ENCODE measurements at regions not wholly inside any gene's neighbourhood (a gene's known extent, or its start where the extent isn't known, plus 50 kb on each side); places are given as distances from the start of the nearest gene placed in this dataset.

GRCh38 chr16:87075319-87075860 lies 241.8 kb downstream of the C16orf95 start:
- Mint-ChIP-seq H3K9me3 (ENCODE audit: insufficient read depth) (peaks cover 10% of the 10 kb centered on the region), H3K27ac (no peak overlapping the region), H3K4me3 (no peak overlapping the region), H3K36me3 (ENCODE audit: low read depth) (no peaks in the 10 kb centered on the region), H3K27me3 (ENCODE audit: low read depth) (no peaks in the 10 kb centered on the region), H3K4me1 (ENCODE audit: low read depth) (no peaks in the 10 kb centered on the region)
- DNase-seq: no peak
- ChIA-PET POLR2A (no interaction called here), CTCF (no interaction called here)
- no peak for ATAC-seq

GRCh38 chr16:87076331-87076949 lies 240.8 kb downstream of the C16orf95 start:
- no peak for DNase-seq
- POLR2A ChIA-PET: no interaction called here
- H3K36me3 Mint-ChIP-seq (ENCODE audit: low read depth): no peaks in the 10 kb centered on the region
- no peak for ATAC-seq
- H3K9me3 Mint-ChIP-seq (ENCODE audit: insufficient read depth): peaks cover 19% of the 10 kb centered on the region
- no peak overlapping the region for H3K4me3 Mint-ChIP-seq
- no peak overlapping the region for H3K27ac Mint-ChIP-seq
- no peaks in the 10 kb centered on the region for H3K27me3 Mint-ChIP-seq (ENCODE audit: low read depth)
- CTCF ChIA-PET: interaction anchor here (3.9 kb wide), 1 partner anchor 512 kb away, joined by 13 read pairs; no protein-coding TSS in a partner anchor
- no peaks in the 10 kb centered on the region for H3K4me1 Mint-ChIP-seq (ENCODE audit: low read depth)

GRCh38 chr16:87076950-87077749 lies 240.0 kb downstream of the C16orf95 start:
- Mint-ChIP-seq H3K9me3 (ENCODE audit: insufficient read depth) (peaks cover 24% of the 10 kb centered on the region), H3K27ac (no peak overlapping the region), H3K36me3 (ENCODE audit: low read depth) (no peaks in the 10 kb centered on the region), H3K4me1 (ENCODE audit: low read depth) (no peaks in the 10 kb centered on the region), H3K27me3 (ENCODE audit: low read depth) (no peaks in the 10 kb centered on the region), H3K4me3 (no peak overlapping the region)
- ChIA-PET CTCF (interaction anchor here (0.7 to 3.9 kb wide), 2 partner anchors 513 to 616 kb away, joined by 3 to 13 read pairs; no protein-coding TSS in a partner anchor), POLR2A (no interaction called here)
- peak; percentile 60 for DNase-seq
- ATAC-seq: no peak

GRCh38 chr16:87077750-87078127 lies 239.5 kb downstream of the C16orf95 start:
- no peaks in the 10 kb centered on the region for H3K36me3 Mint-ChIP-seq (ENCODE audit: low read depth)
- DNase-seq (no peak), ATAC-seq (no peak)
- H3K27me3 Mint-ChIP-seq (ENCODE audit: low read depth): no peaks in the 10 kb centered on the region
- no peak overlapping the region for H3K4me3 Mint-ChIP-seq
- H3K27ac Mint-ChIP-seq: no peak overlapping the region
- ChIA-PET CTCF (interaction anchor here (3.9 kb wide), 1 partner anchor 514 kb away, joined by 13 read pairs; no protein-coding TSS in a partner anchor), POLR2A (no interaction called here)
- H3K4me1 Mint-ChIP-seq (ENCODE audit: low read depth): no peaks in the 10 kb centered on the region
- peaks cover 24% of the 10 kb centered on the region for H3K9me3 Mint-ChIP-seq (ENCODE audit: insufficient read depth)

GRCh38 chr16:87080571-87081167 lies 236.5 kb downstream of the C16orf95 start:
- Mint-ChIP-seq H3K27me3 (ENCODE audit: low read depth) (no peaks in the 10 kb centered on the region), H3K9me3 (ENCODE audit: insufficient read depth) (peaks cover 24% of the 10 kb centered on the region), H3K4me3 (no peak overlapping the region), H3K36me3 (ENCODE audit: low read depth) (no peaks in the 10 kb centered on the region), H3K27ac (no peak overlapping the region), H3K4me1 (ENCODE audit: low read depth) (no peaks in the 10 kb centered on the region)
- CTCF ChIA-PET: interaction anchor here (0.9 kb wide), 1 partner anchor 18 kb away, joined by 3 read pairs; no protein-coding TSS in a partner anchor
- POLR2A ChIA-PET: no interaction called here
- no peak for ATAC-seq
- DNase-seq: no peak

GRCh38 chr16:87085441-87085840 lies 231.8 kb downstream of the C16orf95 start:
- Mint-ChIP-seq H3K36me3 (ENCODE audit: low read depth) (no peaks in the 10 kb centered on the region), H3K4me1 (ENCODE audit: low read depth) (no peaks in the 10 kb centered on the region), H3K27me3 (ENCODE audit: low read depth) (no peaks in the 10 kb centered on the region), H3K4me3 (no peak overlapping the region), H3K27ac (no peak overlapping the region), H3K9me3 (ENCODE audit: insufficient read depth) (peaks cover 14% of the 10 kb centered on the region)
- DNase-seq: no peak
- ChIA-PET POLR2A (no interaction called here), CTCF (no interaction called here)
- no peak for ATAC-seq

GRCh38 chr16:87086156-87086555 lies 231.0 kb downstream of the C16orf95 start:
- POLR2A ChIA-PET: no interaction called here
- DNase-seq: no peak
- Mint-ChIP-seq H3K9me3 (ENCODE audit: insufficient read depth) (peaks cover 6% of the 10 kb centered on the region), H3K4me1 (ENCODE audit: low read depth) (no peaks in the 10 kb centered on the region), H3K36me3 (ENCODE audit: low read depth) (no peaks in the 10 kb centered on the region), H3K27me3 (ENCODE audit: low read depth) (no peaks in the 10 kb centered on the region), H3K4me3 (no peak overlapping the region), H3K27ac (no peak overlapping the region)
- no peak for ATAC-seq
- CTCF ChIA-PET: no interaction called here

GRCh38 chr16:87086575-87086974 lies 230.6 kb downstream of the C16orf95 start:
- Mint-ChIP-seq H3K4me1 (ENCODE audit: low read depth) (no peaks in the 10 kb centered on the region), H3K9me3 (ENCODE audit: insufficient read depth) (peaks cover 4% of the 10 kb centered on the region), H3K27me3 (ENCODE audit: low read depth) (no peaks in the 10 kb centered on the region), H3K4me3 (no peak overlapping the region), H3K27ac (no peak overlapping the region), H3K36me3 (ENCODE audit: low read depth) (no peaks in the 10 kb centered on the region)
- POLR2A ChIA-PET: no interaction called here
- no peak for DNase-seq
- no peak for ATAC-seq
- CTCF ChIA-PET: interaction anchor here (1.6 kb wide), 1 partner anchor 24 kb away, joined by 4 read pairs; no protein-coding TSS in a partner anchor

GRCh38 chr16:87092958-87093357 lies 224.2 kb downstream of the C16orf95 start:
- Mint-ChIP-seq H3K36me3 (ENCODE audit: low read depth) (no peaks in the 10 kb centered on the region), H3K9me3 (ENCODE audit: insufficient read depth) (no peaks in the 10 kb centered on the region), H3K4me1 (ENCODE audit: low read depth) (no peaks in the 10 kb centered on the region), H3K27ac (no peak overlapping the region), H3K4me3 (no peak overlapping the region), H3K27me3 (ENCODE audit: low read depth) (peaks cover 2% of the 10 kb centered on the region)
- ChIA-PET POLR2A (no interaction called here), CTCF (no interaction called here)
- no peak for DNase-seq
- no peak for ATAC-seq

GRCh38 chr16:87093804-87094555 lies 223.2 kb downstream of the C16orf95 start:
- POLR2A ChIA-PET: no interaction called here

GRCh38 chr16:87094556-87094865 lies 222.7 kb downstream of the C16orf95 start:
- ChIA-PET POLR2A (no interaction called here), CTCF (no interaction called here)
- H3K27ac Mint-ChIP-seq: no peak overlapping the region
- no peak overlapping the region for H3K4me3 Mint-ChIP-seq
- DNase-seq: no peak
- H3K36me3 Mint-ChIP-seq (ENCODE audit: low read depth): no peaks in the 10 kb centered on the region
- no peaks in the 10 kb centered on the region for H3K9me3 Mint-ChIP-seq (ENCODE audit: insufficient read depth)
- peaks cover 2% of the 10 kb centered on the region for H3K27me3 Mint-ChIP-seq (ENCODE audit: low read depth)
- ATAC-seq: no peak
- H3K4me1 Mint-ChIP-seq (ENCODE audit: low read depth): no peaks in the 10 kb centered on the region

More at GRCh38 chr16:87093804-87094555, 223.2 kb downstream of the C16orf95 start:
- CTCF ChIA-PET: no interaction called here
- ATAC-seq (no peak), DNase-seq (no peak)
- Mint-ChIP-seq H3K27me3 (ENCODE audit: low read depth) (peaks cover 2% of the 10 kb centered on the region), H3K9me3 (ENCODE audit: insufficient read depth) (no peaks in the 10 kb centered on the region), H3K4me3 (no peak overlapping the region), H3K4me1 (ENCODE audit: low read depth) (no peaks in the 10 kb centered on the region), H3K36me3 (ENCODE audit: low read depth) (no peaks in the 10 kb centered on the region), H3K27ac (no peak overlapping the region)

GRCh38 chr16:87095271-87095670 lies 221.9 kb downstream of the C16orf95 start:
- H3K4me1 Mint-ChIP-seq (ENCODE audit: low read depth): no peaks in the 10 kb centered on the region
- DNase-seq: no peak
- ChIA-PET CTCF (no interaction called here), POLR2A (no interaction called here)
- no peak for ATAC-seq
- peaks cover 2% of the 10 kb centered on the region for H3K27me3 Mint-ChIP-seq (ENCODE audit: low read depth)
- no peaks in the 10 kb centered on the region for H3K36me3 Mint-ChIP-seq (ENCODE audit: low read depth)
- no peaks in the 10 kb centered on the region for H3K9me3 Mint-ChIP-seq (ENCODE audit: insufficient read depth)
- H3K4me3 Mint-ChIP-seq: no peak overlapping the region
- no peak overlapping the region for H3K27ac Mint-ChIP-seq
